ENCODE measurements at regions not wholly inside any gene's neighbourhood (a gene's known extent, or its start where the extent isn't known, plus 50 kb on each side); places are given as distances from the start of the nearest gene placed in this dataset.

GRCh38 chr17:69912805-69913204 lies 162.2 kb upstream of the KCNJ16 start:
- TF ChIP-seq CTCF (IDR thresholded peaks at IDR 0.05) (no peak), POLR2A (IDR thresholded peaks at IDR 0.05) (no peak)
